GM12865 (cell line): ENCODE measurements at regions not wholly inside any gene's neighbourhood (a gene's known extent, or its start where the extent isn't known, plus 50 kb on each side); places are given as distances from the start of the nearest gene placed in this dataset.

Experiments used
- DNase-seq: peaks from one replicate; pipeline ENCODE4 v3.0.0; 2010; ENCODE audit warnings: low read depth
- H3K4me3 ChIP-seq: 2 replicates; pipeline ENCODE4 v1.5.1; 2011; ENCODE audit warnings: mild to moderate bottlenecking, low read depth, low read length, control low read depth
- TF ChIP-seq, protein P1 (sequence below): IDR thresholded peaks from 2 replicates; pipeline ENCODE4 v1.5.1; 2011; ENCODE audit warnings: low read length, control low read depth, low read depth, inconsistent platforms; ENCODE audit not compliant: insufficient read depth; ENCODE audit errors: missing control alignments

DNA sequence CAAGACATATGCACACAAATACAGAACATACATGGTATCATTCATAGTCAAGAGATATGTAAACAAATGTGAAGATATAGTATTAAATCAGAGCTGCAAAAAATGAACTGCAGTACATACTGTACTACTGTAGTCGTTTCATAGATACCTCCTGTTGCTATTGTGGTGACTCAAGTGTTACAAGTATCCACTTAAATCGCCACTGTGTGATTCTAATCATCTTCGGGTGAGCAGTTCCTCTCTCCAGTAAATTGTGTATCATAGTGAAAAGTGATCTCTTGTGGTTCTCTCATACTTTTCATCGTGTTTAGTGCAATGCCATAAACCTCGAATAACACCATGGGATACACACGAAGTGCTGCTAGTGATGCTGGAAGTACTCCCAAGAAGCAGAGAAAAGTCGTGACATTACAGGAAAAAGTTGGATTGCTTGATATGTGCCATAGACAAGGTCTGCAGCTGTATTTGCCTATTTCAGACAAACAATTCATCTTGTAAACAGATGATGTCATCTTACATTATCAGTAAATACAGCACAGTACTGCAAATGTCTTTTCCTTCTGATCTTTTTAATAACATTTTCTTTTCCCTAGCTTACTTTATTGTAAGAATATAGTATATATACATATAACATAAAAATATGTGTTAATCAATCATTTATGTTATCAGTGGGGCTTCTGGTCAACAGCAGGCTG, 222.2 kb downstream of the BCL11A start:
- no peak for DNase-seq
- no peak overlapping the region for H3K4me3 ChIP-seq
- TF ChIP-seq, protein P1, sequence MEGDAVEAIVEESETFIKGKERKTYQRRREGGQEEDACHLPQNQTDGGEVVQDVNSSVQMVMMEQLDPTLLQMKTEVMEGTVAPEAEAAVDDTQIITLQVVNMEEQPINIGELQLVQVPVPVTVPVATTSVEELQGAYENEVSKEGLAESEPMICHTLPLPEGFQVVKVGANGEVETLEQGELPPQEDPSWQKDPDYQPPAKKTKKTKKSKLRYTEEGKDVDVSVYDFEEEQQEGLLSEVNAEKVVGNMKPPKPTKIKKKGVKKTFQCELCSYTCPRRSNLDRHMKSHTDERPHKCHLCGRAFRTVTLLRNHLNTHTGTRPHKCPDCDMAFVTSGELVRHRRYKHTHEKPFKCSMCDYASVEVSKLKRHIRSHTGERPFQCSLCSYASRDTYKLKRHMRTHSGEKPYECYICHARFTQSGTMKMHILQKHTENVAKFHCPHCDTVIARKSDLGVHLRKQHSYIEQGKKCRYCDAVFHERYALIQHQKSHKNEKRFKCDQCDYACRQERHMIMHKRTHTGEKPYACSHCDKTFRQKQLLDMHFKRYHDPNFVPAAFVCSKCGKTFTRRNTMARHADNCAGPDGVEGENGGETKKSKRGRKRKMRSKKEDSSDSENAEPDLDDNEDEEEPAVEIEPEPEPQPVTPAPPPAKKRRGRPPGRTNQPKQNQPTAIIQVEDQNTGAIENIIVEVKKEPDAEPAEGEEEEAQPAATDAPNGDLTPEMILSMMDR = no peak

DNA sequence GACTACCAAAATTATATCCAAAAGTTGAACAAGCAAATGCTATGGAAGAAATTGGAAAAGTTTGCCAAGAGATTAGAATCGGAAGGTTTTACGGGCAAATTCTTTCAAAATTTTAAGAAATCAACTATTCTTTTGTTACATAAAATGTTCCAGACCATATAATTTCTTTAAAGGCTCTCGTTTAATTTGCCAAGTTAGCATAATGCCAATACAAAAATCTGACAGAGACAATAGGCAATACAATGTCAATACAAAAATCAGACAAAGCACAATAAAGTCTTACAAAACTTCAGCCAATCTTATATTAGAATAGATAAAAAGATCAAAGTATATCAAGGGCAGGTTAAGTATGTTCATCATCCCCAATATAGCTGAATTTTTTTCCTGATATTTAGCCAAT, 224.2 kb downstream of the BCL11A start:
- TF ChIP-seq, protein P1 = no peak
- no peak for DNase-seq
- H3K4me3 ChIP-seq = no peak overlapping the region

DNA sequence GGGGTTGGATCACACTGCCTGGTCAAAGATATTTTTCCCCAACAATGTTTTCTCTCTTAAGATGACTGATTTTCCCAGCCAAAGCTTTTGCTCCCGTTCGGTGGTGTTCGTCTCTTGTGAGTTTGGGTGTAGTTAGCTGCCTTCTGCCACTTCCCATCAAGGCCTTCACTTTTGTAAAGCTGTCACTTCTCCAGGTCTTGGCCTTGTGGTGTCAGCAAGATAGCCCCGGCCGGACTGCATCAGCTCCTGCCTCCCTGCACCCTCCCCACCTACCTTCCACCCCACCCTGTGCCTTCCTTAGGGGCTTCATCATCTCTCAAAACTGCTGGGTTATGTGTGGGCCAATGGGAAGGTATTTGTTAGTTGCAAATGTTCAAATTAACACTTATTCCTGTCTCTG, 228.9 kb downstream of the BCL11A start:
- TF ChIP-seq, protein P1 = no peak
- DNase-seq = no peak
- no peak overlapping the region for H3K4me3 ChIP-seq

DNA sequence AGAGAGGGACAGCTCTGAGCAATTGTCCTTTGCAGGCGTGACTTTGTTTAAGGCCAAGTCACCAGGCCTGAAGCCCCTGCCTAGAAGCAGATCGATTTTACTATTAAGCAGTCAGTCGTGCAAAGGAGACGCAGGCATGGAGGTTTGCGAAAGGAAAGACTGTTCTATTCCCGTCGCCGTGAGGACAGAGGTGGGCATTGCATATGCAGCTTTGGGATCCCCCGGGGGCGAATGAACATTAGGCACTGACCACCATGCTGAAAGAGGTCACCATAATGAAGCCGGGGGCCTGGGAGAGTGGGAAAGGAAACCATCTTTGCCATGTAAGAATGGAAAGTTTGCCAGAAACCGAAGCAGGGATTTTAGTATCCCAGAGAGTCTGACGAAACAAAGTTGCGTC, 231.6 kb downstream of the BCL11A start:
- no peak overlapping the region for H3K4me3 ChIP-seq
- TF ChIP-seq, protein P1 = no peak
- DNase-seq = no peak

DNA sequence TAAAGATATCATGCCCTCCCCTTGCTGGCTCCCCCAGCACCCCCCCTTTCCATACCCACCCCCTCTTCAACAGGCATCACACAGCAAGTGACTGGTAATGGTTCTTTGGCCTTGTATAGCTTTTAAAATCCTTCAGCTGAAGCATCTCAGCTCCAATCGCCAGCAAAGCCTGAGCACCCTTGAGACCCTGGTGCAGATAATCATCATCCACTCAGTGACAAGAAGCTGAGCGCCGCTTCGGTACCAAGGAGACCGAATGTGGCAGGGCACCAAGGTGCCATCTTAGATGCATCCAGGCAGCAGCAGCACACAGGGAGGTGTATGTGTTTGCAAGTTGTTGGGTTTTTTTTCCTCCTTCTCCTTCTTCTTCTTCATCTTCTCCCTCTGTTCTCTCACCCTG, 232.7 kb downstream of the BCL11A start:
- TF ChIP-seq, protein P1 = no peak
- H3K4me3 ChIP-seq = no peak overlapping the region
- no peak for DNase-seq

DNA sequence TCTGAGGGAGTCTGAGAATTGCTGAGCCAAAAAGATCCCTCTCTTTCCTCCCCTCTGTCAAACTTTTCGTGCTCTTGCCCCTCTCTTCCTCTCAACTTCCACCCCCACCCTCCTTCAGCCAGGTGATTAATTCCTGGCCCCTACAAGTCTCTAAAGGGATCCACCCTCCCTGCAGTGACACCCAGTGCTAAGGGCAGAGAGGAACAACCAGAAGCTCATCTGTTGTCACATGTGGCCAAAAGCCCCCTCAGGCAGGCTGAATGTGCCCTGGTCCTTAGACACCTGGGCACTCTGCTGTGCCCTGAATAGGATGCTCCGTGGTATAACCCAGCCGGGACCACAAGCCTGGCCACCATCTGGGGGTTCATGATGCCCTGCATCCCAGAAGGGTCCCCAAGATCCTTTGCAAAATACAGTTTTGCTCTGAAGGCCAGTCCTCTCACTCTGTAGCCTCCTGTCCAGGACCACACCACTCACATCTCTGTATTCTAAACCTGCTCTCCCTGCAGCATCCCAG, 234.4 kb downstream of the BCL11A start:
- no peak overlapping the region for H3K4me3 ChIP-seq
- TF ChIP-seq, protein P1 = no peak
- DNase-seq = no peak

DNA sequence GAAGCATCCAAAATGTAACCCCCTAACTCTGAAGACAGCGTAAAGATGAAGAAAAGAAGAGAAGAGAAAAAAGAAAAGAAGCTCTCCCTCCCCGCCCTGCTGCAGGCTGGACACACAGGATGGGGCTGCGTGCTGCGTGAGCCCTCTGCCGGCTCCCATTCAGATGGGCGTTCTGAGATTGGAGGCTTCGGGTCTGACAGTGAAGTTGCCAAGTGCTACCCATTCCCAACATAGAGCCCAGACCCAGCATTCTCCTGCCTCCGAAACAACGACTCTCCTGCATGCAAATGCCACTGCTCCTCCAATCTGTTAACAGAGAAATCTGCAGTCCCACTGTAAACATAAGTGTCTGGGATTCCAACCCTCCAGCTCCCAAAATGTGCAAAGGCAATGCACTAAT, 234.9 kb downstream of the BCL11A start:
- H3K4me3 ChIP-seq = no peak overlapping the region
- TF ChIP-seq, protein P1 = no peak
- no peak for DNase-seq
